Cerebellar cortex (tissue), 1 donor: ENCODE measurements at regions not wholly inside any gene's neighbourhood (a gene's known extent, or its start where the extent isn't known, plus 50 kb on each side); places are given as distances from the start of the nearest gene placed in this dataset.

ENCODE experiments used
- DNase-seq: peaks from one replicate; pipeline ENCODE4 v3.0.0-alpha.2; 2015; ENCODE audit warnings: low spot score

- DNase-seq = no peak
These were observed 103.9 kb upstream of the UBL3 start for GRCh38 chr13:29954082-29955028.

- DNase-seq = no peak
These were observed 103.1 kb upstream of the UBL3 start for GRCh38 chr13:29953542-29953941.

GRCh38 chr13:29952245-29952644 is 101.8 kb upstream of the UBL3 start:
- no peak for DNase-seq

GRCh38 chr13:29948791-29949190 is 98.4 kb upstream of the UBL3 start:
- DNase-seq = no peak

GRCh38 chr13:29948244-29948643 is 97.8 kb upstream of the UBL3 start:
- no peak for DNase-seq

GRCh38 chr13:29947839-29948238 is 97.4 kb upstream of the UBL3 start:
- DNase-seq = no peak

GRCh38 chr13:29946093-29946492 is 95.7 kb upstream of the UBL3 start:
- DNase-seq = no peak

- no peak for DNase-seq
These were observed 93.3 kb upstream of the UBL3 start for GRCh38 chr13:29943686-29944085.

GRCh38 chr13:29943273-29943672 is 92.9 kb upstream of the UBL3 start:
- DNase-seq = no peak

GRCh38 chr13:29940715-29941114 is 90.3 kb upstream of the UBL3 start:
- DNase-seq = no peak

- DNase-seq = no peak
These were observed 88.7 kb upstream of the UBL3 start for GRCh38 chr13:29939158-29939557.

- no peak for DNase-seq
These were observed 87.4 kb upstream of the UBL3 start for GRCh38 chr13:29937841-29938240.

- no peak for DNase-seq
These were observed 87.0 kb upstream of the UBL3 start for GRCh38 chr13:29937379-29937778.

GRCh38 chr13:29936956-29937355 is 86.5 kb upstream of the UBL3 start:
- DNase-seq = no peak

- no peak for DNase-seq
These were observed 85.8 kb upstream of the UBL3 start for GRCh38 chr13:29936051-29936813.

- DNase-seq = no peak
These were observed 85.0 kb upstream of the UBL3 start for GRCh38 chr13:29935309-29935981.

- DNase-seq = no peak
These were observed 84.3 kb upstream of the UBL3 start for GRCh38 chr13:29934531-29935308.

- DNase-seq = no peak
These were observed 83.0 kb upstream of the UBL3 start for GRCh38 chr13:29933401-29933800.

- no peak for DNase-seq
These were observed 81.3 kb upstream of the UBL3 start for GRCh38 chr13:29931696-29932095.

GRCh38 chr13:29929062-29929847 is 78.8 kb upstream of the UBL3 start:
- DNase-seq = no peak

- DNase-seq = no peak
These were observed 75.7 kb upstream of the UBL3 start for GRCh38 chr13:29926098-29926476.
